ENCODE measurements at regions not wholly inside any gene's neighbourhood (a gene's known extent, or its start where the extent isn't known, plus 50 kb on each side); places are given as distances from the start of the nearest gene placed in this dataset.

DNA sequence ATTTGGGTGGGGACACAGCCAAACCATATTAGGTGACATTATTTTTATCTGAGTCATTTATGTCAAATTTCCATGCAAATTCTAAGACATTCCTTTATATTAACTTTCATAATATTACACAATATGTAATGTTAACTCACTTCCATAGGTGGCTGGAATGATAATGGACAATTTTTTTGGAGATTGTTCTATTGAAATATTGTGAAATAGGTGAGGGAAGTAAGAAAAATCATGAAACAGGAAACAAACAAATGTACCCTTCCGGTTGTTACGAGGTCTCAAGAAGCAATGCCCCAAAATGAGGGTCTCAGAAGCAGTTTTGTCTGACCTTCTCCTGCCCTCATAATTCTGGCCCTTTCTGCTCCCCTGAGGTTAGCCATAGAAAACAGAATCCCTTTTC lies 306.5 kb downstream of the HDGFL1 start:
- peaks cover 8% of the 10 kb centered on the region for H3K4me1 ChIP-seq (ENCODE audit: control insufficient read depth, extremely low read depth, insufficient read depth, low read length)
- no peaks in the 10 kb centered on the region for H3K36me3 ChIP-seq (ENCODE audit: control insufficient read depth in 2 of 2, extremely low read depth in 1 of 2, insufficient read depth in 2 of 2, low read length in 2 of 2)
- H3K4me3 ChIP-seq (replicated peaks in 1 of 3; ENCODE audit: insufficient read depth in 1 of 3, low read depth in 1 of 3, low read length in 3 of 3), result no peak overlapping the region
- H4K20me1 ChIP-seq (replicated peaks; ENCODE audit: control insufficient read depth, extremely low read depth, insufficient read depth, low read length), result no peaks in the 10 kb centered on the region
- H3K79me2 ChIP-seq (ENCODE audit: control insufficient read depth, insufficient read depth, low read length), result no peaks in the 10 kb centered on the region
- no peak overlapping the region for H3K4me2 ChIP-seq (ENCODE audit: insufficient read depth, low read length)
- ChIA-PET POLR2A (no interaction called here), CTCF (no interaction called here)
- H3K9ac ChIP-seq (replicated peaks; ENCODE audit: extremely low read depth, insufficient read depth, low read length), result no peak overlapping the region
- H3K9me3 ChIP-seq (replicated peaks; ENCODE audit: control insufficient read depth, insufficient read depth, low read length), result no peaks in the 10 kb centered on the region
- TF ChIP-seq JUN (IDR thresholded peaks at IDR 0.05; ENCODE audit: borderline replicate concordance, insufficient read depth, insufficient read length, low read depth) (no peak), FOS (IDR thresholded peaks at IDR 0.05; ENCODE audit: borderline replicate concordance, insufficient read depth, low read length) (no peak), GATA2 (IDR thresholded peaks at IDR 0.05; ENCODE audit: insufficient read depth, insufficient read length, low read depth, low read length) (no peak), POLR2AphosphoS5 (IDR thresholded peaks at IDR 0.05; ENCODE audit: insufficient read depth, low read depth, low read length) (no peak), MYC (IDR thresholded peaks at IDR 0.05; ENCODE audit: low read depth, low read length) (no peak), POLR2A (IDR thresholded peaks at IDR 0.05; ENCODE audit: low read depth, low read length) (no peak), EZH2 (IDR thresholded peaks at IDR 0.05; ENCODE audit: borderline replicate concordance, low read depth, low read length, severe bottlenecking) (no peak)
- TF ChIP-seq, protein P1, sequence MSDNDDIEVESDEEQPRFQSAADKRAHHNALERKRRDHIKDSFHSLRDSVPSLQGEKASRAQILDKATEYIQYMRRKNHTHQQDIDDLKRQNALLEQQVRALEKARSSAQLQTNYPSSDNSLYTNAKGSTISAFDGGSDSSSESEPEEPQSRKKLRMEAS (IDR thresholded peaks at IDR 0.05; ENCODE audit: insufficient read depth, insufficient read length), result no peak
- TF ChIP-seq, protein P2, sequence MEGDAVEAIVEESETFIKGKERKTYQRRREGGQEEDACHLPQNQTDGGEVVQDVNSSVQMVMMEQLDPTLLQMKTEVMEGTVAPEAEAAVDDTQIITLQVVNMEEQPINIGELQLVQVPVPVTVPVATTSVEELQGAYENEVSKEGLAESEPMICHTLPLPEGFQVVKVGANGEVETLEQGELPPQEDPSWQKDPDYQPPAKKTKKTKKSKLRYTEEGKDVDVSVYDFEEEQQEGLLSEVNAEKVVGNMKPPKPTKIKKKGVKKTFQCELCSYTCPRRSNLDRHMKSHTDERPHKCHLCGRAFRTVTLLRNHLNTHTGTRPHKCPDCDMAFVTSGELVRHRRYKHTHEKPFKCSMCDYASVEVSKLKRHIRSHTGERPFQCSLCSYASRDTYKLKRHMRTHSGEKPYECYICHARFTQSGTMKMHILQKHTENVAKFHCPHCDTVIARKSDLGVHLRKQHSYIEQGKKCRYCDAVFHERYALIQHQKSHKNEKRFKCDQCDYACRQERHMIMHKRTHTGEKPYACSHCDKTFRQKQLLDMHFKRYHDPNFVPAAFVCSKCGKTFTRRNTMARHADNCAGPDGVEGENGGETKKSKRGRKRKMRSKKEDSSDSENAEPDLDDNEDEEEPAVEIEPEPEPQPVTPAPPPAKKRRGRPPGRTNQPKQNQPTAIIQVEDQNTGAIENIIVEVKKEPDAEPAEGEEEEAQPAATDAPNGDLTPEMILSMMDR (IDR thresholded peaks at IDR 0.05; ENCODE audit: extremely low read depth in 1 of 2, insufficient read depth in 1 of 2, low read depth in 1 of 2, low read length in 2 of 2), result no peak
- no peak overlapping the region for H3K27ac ChIP-seq (ENCODE audit: insufficient read depth, low read depth, low read length)
- FAIRE-seq, result no peak
- dilution Hi-C loops (cut with MboI; ENCODE audit: extremely low pct_ligation_motif_present, low sequenced_read_pairs) (no loop called here), intact Hi-C loops (cut with micrococcal nuclease) (no loop called here)
- H2AFZ ChIP-seq (ENCODE audit: low read depth, low read length), result no peak overlapping the region
- BruUV-seq (replicated peaks), result no TSS peak
- H3K27me3 ChIP-seq (ENCODE audit: control insufficient read depth in 2 of 2, insufficient read depth in 2 of 2, low read length in 2 of 2), result no peaks in the 10 kb centered on the region
- no peaks in the 10 kb centered on the region for H3K9me1 ChIP-seq (replicated peaks; ENCODE audit: control insufficient read depth, extremely low read depth, insufficient read depth, low read length)
- DNase-seq (ENCODE audit: low read depth, low spot score), result no peak
